Thyroid gland (tissue), 4 donors: ENCODE measurements at regions not wholly inside any gene's neighbourhood (a gene's known extent, or its start where the extent isn't known, plus 50 kb on each side); places are given as distances from the start of the nearest gene placed in this dataset.

Experiments used
- DNase-seq, 2 donors: peaks; one replicate each; pipeline ENCODE4 v3.0.0-alpha.2; 2019
- H3K27ac ChIP-seq, 3 donors: fragments of 200-600 bp; sonication (generic); 1 replicate in 2 of 3; 2 replicates in 1 of 3; pipeline ENCODE4 v1.5.1; 2016 to 2019; ENCODE audit warnings: mild to moderate bottlenecking in 1 of 3, moderate library complexity in 1 of 3
- H3K27me3 ChIP-seq: fragments of 200-600 bp; sonication (generic); one replicate; pipeline ENCODE4 v1.5.1; 2019
- H3K36me3 ChIP-seq, 2 donors: fragments of 200-600 bp; sonication (generic); one replicate each; pipeline ENCODE4 v1.5.1; 2016 to 2019
- H3K4me1 ChIP-seq, 2 donors: fragments of 200-600 bp; sonication (generic); one replicate each; pipeline ENCODE4 v1.5.1; 2017 to 2019
- H3K4me3 ChIP-seq, 3 donors: fragments of 200-600 bp; sonication (generic); replicated peaks in 1 of 3; 1 replicate in 2 of 3; 2 replicates in 1 of 3; pipeline ENCODE4 v1.5.1; 2016; ENCODE audit warnings: mild to moderate bottlenecking in 1 of 3
- H3K9me3 ChIP-seq: fragments of 200-600 bp; sonication (generic); one replicate; pipeline ENCODE4 v1.5.1; 2017
- CTCF ChIP-seq, 6 experiments: fragments of 200-600 bp in 3 of 6; fragments of 450-650 bp in 3 of 6; sonication (generic) in 3 of 6; IDR thresholded peaks; one replicate each; pipeline ENCODE4 v1.5.1; 2016 to 2019; ENCODE audit warnings: antibody characterized with exemption in 6 of 6, mild to moderate bottlenecking in 2 of 6, inconsistent platforms in 1 of 6, moderate library complexity in 1 of 6
- POLR2A ChIP-seq, 2 donors: fragments of 450-650 bp; IDR thresholded peaks; one replicate each; pipeline ENCODE4 v1.6.1; 2017; ENCODE audit warnings: antibody characterized with exemption in 2 of 2, mild to moderate bottlenecking in 2 of 2, moderate library complexity in 1 of 2
- WGBS, 2 donors: methylation state at CpG; one replicate each; pipeline ENCODE4 v1.1.5; 2017; 5-methylcytosine and 5-hydroxymethylcytosine counted together
- intact Hi-C: fragments of 100-400 bp; cut with DNase I; formaldehyde crosslinking; loops from one replicate; pipeline ENCODE4 v1.15.1; 2023

- no peak for DNase-seq
- TF ChIP-seq POLR2A (IDR thresholded peaks at IDR 0.05) (no peak), CTCF (IDR thresholded peaks at IDR 0.05) (no peak)
- no peak overlapping the region for H3K4me3 ChIP-seq
- H3K27ac ChIP-seq, result no peak overlapping the region
- H3K36me3 ChIP-seq, result no peaks in the 10 kb centered on the region
- intact Hi-C loops, result no loop called here
- 78% methylated on average over 1 of the region's 1 CpG for WGBS, 2 donors
- H3K27me3 ChIP-seq, result no peaks in the 10 kb centered on the region
- H3K9me3 ChIP-seq, result no peaks in the 10 kb centered on the region
- H3K4me1 ChIP-seq, result peaks cover 0 to 2% of the 10 kb centered on the region in 2 donors
These were observed 290.1 kb upstream of the USP25 start for GRCh38 chr21:15439726-15440125.

- WGBS, 2 donors, result 45 to 54% methylated on average over 3 of the region's 3 CpGs
- H3K27ac ChIP-seq, result no peak overlapping the region
- no peak for DNase-seq
- intact Hi-C loops, result no loop called here
- H3K27me3 ChIP-seq, result no peaks in the 10 kb centered on the region
- no peak for TF ChIP-seq CTCF (IDR thresholded peaks at IDR 0.05)
- no peak for TF ChIP-seq POLR2A (IDR thresholded peaks at IDR 0.05)
- H3K36me3 ChIP-seq, result no peaks in the 10 kb centered on the region
- H3K4me1 ChIP-seq, result peaks cover 0 to 2% of the 10 kb centered on the region in 2 donors
- no peaks in the 10 kb centered on the region for H3K9me3 ChIP-seq
- H3K4me3 ChIP-seq, result no peak overlapping the region
These were observed 288.7 kb upstream of the USP25 start for GRCh38 chr21:15441060-15441493.

GRCh38 chr21:15441992-15442391 is 287.8 kb upstream of the USP25 start:
- H3K4me1 ChIP-seq, result peaks cover 0 to 2% of the 10 kb centered on the region in 2 donors
- TF ChIP-seq POLR2A (IDR thresholded peaks at IDR 0.05), result no peak
- no peak for TF ChIP-seq CTCF (IDR thresholded peaks at IDR 0.05)
- H3K9me3 ChIP-seq, result no peaks in the 10 kb centered on the region
- no peak overlapping the region for H3K4me3 ChIP-seq
- intact Hi-C loops, result no loop called here
- no peak overlapping the region for H3K27ac ChIP-seq
- H3K27me3 ChIP-seq, result no peaks in the 10 kb centered on the region
- no peaks in the 10 kb centered on the region for H3K36me3 ChIP-seq
- DNase-seq, result no peak

- DNase-seq, result no peak
- TF ChIP-seq CTCF (IDR thresholded peaks at IDR 0.05), result no peak
- no peak for TF ChIP-seq POLR2A (IDR thresholded peaks at IDR 0.05)
- 82 to 85% methylated on average over 6 of the region's 6 CpGs for WGBS, 2 donors
- intact Hi-C loops, result no loop called here
- Histone ChIP-seq H3K9me3 (no peaks in the 10 kb centered on the region), H3K4me1 (peaks cover 0 to 2% of the 10 kb centered on the region in 2 donors), H3K27ac (no peak overlapping the region), H3K27me3 (no peaks in the 10 kb centered on the region), H3K36me3 (no peaks in the 10 kb centered on the region), H3K4me3 (no peak overlapping the region)
These were observed 286.9 kb upstream of the USP25 start for GRCh38 chr21:15442743-15443469.

- DNase-seq, result no peak
- WGBS, 2 donors, result 55 to 57% methylated on average over 2 of the region's 2 CpGs
- Histone ChIP-seq H3K4me3 (no peak overlapping the region), H3K9me3 (no peaks in the 10 kb centered on the region), H3K27me3 (no peaks in the 10 kb centered on the region), H3K4me1 (peaks cover 0 to 2% of the 10 kb centered on the region in 2 donors), H3K36me3 (no peaks in the 10 kb centered on the region), H3K27ac (no peak overlapping the region)
- TF ChIP-seq POLR2A (IDR thresholded peaks at IDR 0.05) (no peak), CTCF (IDR thresholded peaks at IDR 0.05) (no peak)
- intact Hi-C loops, result no loop called here
These were observed 286.1 kb upstream of the USP25 start for GRCh38 chr21:15443740-15444117.
